GM18499 (cell line): ENCODE measurements at regions not wholly inside any gene's neighbourhood (a gene's known extent, or its start where the extent isn't known, plus 50 kb on each side); places are given as distances from the start of the nearest gene placed in this dataset.
"Not testable (repeated sequence)": the region's sequence is repeated elsewhere in the genome, so short reads cannot be mapped to it uniquely, and the experiment has no call there.

ENCODE experiments used
- ATAC-seq: cut with Tn5 transposase; IDR thresholded peaks from one replicate; pipeline ENCODE4 v1.9.1; 2021; ENCODE audit warnings: moderate number of reproducible peaks; ENCODE audit not compliant: insufficient read depth, unreplicated experiment

DNA sequence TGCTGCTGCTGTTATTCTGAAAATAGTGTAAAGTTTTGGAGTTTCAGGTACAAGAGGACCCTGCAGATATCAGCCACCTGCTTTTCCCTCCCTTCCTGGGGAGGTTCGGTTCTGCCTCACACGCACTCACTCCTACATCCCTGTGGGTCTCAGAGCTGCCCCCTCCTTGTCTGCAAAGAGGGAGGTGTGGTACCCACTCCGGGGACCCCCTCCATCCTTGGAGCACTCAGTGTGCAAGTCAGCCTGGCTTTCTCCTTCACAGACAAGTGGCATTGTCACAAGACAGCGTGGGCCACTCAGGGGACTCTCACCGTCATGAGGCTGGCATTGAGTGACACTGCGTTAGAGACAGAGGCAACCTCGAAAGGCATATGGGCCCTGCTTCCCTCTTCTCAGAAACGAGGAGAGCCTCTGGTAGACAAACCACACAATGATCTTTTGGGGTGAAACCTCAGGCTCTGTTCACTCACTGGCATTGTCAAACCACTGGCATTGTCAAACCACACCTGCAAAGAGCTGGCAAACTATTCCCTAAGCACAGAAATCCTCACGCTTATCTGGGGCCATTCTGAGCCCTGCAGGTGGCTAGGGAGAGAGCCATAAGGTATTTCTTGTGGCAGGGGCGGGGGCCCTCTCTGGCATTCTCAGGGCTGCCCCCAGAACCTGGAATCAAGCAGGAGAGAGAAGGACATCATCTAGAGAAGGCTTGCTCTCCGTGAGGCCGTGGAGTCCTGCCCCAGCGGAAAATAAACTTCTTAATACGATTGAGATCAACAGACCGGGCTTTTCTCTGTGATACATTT lies 285.0 kb downstream of the SHOX start:
- no peak for ATAC-seq

DNA sequence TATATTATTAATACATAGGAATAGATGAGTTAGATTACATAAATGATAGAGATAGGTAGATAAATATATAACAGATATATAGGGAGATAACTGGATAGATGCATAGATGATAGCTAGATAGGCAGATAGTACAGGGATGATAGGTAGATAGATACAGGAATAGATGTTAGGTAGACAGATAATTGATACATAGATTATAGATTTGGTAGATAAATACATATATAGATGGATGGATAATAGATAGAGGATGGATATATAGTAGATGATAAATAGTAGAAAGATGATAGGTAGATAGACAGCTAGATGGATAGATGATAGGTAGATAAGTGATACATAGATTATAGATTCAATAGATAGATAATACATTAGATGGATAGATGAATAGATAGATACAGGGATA lies 283.6 kb downstream of the SHOX start:
- no peak for ATAC-seq

DNA sequence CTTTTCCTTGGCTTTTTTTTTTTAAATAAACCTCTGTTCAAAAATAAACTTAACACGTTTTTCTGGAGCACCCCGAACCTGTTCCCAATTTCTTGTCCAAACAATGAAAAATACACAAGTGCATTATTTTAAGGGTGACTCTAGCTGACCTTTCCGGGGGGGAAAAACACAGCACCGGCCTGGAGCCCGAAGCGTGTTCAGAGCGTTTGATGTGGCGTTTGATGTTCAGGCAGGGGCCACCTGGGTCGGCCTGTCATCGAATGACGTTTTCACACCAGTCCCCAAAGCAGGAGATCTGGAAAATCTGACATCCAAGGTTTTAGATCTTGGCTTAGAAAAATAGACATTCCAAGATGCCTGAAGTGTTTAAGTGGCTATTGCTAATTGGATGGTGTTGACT lies 282.1 kb downstream of the SHOX start:
- ATAC-seq: no peak

DNA sequence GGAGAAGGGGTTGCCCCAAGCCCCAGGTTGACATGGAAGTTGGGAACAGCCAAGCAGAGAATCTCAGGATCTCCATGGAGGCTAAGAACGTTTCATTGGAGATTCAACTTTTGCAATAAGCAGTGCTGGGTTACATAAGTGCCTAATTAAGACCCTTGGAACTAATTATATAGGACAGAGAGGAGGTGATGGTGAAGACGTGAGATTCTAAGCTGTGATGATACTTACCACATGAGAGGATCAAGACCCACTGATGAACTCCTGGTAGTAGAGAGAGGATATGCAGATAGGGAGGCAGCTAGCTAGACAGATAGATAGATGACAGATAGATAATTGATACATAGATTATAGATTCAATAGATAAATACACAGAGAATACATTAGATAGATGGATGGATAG lies 278.5 kb downstream of the SHOX start:
- not testable (repeated sequence) for ATAC-seq

DNA sequence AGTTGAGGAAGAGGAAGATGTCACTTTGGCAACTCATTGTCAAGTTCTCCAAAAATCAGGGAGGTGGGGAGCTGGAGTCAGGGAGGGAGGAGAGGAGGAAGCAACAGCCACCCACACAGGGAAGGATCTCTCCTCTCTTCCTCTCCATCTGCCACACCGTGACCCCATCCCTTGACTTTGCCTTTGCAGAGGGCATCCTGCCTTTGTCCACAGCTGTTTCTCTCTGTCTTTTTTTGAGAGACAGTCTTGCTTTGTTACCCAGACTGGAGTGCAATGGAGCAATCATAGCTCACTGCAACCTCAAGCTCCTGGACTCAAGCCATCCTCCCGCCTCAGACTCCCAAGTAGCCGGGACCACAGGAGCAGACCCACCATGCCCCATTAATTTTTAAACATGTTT lies 276.0 kb downstream of the SHOX start:
- ATAC-seq: no peak

DNA sequence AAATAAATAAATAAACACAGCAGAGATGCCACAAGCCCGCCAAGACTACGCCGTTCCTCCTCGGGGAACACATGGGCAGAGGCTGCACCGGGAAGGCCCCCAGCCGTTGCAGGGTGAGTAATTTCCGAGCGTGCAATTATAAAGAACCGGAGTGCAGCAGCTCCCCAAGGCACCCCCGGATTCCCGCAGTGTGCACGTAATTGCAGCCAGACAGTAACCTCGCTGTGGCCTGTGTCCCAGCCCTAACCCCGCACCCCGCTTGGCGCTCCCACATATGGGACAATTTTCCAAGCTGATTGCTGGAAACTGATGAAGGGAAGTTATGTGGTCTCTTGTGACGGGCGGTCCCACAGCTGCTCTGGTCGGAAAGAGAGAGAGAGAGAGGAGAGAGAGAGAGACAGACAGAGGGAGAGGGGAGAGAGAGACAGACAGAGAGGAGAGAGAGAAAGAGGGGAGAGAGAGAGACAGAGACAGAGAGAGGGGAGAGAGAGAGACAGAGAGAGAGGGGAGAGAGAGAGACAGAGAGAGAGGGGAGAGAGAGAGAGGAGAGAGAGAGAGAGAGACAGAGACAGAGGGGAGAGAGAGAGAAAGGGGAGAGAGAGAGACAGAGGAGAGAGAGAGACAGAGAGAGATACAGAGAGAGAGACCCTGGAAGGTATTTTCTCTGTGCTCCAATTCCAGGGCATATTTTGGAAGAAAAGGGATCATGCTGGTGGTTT lies 275.4 kb downstream of the SHOX start:
- no peak for ATAC-seq

DNA sequence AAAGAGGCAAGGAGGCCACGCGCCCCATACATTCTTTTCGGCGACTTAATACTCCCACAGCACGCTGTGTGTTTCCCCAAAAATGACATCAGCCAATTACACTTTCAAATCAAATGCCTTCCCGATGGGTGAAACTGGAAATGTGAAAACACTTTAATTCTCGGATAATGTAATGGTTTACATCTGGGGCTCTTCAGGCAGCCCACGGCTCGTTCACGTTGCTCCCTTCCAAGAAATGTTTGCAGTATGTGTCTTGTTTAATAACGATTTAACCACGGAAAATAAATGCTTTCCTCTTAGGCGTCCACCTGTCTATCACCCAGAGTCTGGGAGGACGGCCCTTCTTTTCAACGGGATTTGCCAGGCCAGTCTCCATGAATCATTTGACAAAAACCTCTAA lies 272.5 kb downstream of the SHOX start:
- no peak for ATAC-seq

DNA sequence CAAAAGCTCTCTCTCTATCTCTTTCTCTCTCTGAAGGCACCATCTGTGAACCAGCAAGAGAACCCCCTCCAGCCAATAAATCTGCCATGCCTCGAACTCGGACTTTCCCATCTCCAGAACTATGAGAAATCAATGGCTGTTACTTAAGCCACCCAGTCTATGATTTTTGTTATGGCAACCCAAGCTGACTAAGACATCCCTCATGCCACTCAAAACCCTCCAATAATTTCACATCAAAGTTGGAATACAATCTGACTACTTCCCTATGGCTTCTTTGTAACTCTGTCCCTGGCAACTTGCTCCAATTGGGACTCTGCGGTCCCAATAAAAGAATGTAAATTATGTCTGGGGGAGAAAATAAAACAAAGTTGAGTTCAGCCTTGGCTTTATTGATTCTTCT lies 265.7 kb downstream of the SHOX start:
- no peak for ATAC-seq

DNA sequence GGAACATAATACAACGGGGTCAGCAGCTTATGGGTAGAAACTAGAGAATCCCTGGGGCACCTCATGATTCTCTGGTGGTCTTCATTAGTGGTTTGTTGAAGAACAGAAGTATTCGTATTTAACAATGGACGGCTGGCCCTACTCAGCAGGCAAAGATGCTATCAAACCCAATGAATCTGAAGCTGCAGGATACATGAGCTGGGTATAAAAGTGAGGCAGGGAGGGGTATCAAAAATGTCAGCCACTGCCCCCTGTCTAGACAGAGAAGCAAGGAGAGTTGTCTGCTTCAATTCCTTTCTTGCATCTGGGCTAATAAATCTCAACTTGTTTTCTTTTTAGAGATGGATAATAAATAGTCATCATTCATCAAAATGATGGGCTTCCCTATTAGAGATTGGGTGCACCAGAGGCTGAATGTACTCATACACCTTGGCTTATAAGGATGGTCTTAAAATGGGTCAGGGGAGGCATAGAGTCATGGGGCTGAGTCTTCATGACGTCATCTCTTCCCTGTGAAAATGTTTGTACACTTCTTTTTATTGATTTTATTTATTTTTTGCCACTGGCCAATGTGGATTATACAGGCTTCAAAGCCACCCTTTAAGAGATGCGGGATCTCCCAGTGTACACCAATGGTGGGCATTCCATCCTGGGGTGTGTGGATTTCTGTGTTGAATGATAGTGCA lies 259.5 kb downstream of the SHOX start:
- no peak for ATAC-seq

DNA sequence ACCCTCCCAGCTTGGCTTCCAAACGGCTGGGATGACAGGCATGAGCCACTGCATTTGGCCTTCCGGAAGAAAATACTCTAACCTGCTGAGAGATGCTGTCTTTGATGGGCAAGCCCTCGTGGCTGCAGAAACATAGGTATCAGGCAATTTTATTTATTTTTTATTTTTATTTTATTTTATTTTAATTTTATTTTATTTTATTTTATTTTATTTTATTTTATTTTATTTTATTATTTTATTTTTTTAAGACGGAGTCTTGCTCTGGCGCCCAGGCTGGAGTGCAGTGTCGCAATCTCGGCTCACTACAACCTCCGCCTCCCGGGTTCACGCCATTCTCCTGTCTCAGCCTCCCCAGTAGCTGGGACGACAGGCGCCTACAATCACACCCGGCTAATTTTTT lies 257.1 kb downstream of the SHOX start:
- not testable (repeated sequence) for ATAC-seq

DNA sequence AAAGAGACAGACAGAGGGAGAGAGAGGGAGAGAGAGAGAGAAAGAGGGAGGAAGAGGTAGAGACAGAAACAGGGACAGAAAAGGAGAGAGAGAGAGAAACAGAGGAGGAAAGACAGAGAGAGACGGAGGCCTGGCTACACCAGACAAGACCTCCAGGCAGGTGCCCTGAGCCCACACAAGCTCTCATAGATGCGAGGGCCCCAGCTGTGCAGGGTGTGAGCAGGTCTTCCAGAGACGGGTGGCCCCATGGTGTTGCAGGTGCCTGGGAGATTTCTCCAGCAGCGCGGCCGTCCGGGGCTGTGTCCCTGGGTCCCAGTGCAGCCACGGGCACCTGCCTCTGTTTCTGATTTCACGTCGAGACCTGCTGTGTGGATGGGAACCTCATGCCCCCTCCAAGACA lies 253.0 kb downstream of the SHOX start:
- no peak for ATAC-seq

DNA sequence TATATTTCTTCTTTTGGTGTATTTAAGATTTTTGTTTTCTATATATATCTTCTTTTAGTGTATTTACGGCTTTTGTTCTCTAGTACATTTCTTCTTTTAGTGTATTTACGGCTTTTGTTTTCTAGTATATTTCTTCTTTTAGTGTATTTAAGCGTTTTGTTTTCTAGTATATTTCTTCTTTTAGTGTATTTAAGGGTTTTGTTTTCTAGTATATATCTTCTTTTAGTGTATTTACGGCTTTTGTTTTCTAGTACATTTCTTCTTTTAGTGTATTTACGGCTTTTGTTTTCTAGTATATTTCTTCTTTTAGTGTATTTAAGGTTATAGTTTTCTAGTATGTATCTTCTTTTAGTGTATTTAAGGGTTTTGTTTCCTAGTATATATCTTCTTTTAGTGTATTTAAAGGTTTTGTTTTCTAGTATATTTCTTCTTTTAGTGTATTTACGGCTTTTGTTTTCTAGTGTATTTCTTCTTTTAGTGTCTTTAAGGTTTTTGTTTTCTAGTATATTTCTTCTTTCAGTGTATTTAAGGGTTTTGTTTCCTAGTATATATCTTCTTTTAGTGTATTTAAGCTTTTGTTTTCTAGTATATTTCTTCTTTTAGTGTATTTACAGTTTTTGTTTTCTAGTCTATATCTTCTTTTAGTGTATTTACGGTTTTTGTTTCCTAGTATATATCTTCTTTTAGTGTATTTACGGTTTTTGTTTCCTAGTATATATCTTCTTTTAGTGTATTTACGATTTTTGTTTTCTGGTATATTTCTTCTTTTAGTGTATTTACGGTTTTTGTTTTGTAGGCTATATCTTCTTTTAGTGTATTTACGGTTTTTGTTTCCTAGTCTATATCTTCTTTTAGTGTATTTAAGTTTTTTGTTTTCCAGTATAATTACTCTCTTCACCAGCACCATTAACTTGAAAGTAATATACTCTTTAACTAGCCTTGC lies 249.4 kb downstream of the SHOX start:
- not testable (repeated sequence) for ATAC-seq

DNA sequence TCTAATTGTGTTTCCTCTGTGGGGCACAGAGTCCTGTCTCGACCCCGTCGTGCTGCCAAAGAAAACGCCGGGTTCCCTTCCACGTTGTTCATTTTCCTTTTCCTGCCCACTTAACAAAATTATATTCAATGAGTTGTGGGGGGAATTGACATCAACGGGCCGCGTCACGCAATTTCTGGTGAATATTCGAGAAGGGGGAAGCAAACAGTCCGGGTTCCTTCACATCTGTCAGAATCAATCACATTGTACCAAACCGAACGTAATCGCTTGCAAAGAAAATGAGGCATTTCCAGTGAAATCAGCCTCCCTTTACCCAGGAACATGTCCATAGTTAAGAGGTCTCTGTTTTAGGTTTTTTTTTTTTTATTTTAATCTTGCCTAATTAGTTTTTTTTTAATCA lies 243.5 kb downstream of the SHOX start:
- no peak for ATAC-seq

DNA sequence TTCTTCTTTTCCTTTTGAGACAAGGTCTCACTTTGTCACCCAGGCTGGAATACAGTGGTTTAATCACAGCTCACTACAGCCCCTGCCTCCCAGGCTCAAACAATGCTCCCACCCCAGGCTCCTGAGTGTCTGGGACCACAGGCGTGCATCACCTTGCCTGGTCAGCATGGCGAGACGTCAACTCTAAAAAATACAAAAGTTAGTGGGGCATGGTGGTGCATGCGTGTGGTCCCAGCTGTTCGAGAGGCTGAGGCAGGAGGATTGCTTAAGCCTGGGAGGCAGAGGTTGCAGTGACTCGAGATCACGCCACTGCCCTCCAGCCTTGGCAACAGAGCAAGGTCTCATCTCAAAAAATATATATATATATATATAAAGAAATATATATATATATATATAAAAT lies 242.4 kb downstream of the SHOX start:
- no peak for ATAC-seq

DNA sequence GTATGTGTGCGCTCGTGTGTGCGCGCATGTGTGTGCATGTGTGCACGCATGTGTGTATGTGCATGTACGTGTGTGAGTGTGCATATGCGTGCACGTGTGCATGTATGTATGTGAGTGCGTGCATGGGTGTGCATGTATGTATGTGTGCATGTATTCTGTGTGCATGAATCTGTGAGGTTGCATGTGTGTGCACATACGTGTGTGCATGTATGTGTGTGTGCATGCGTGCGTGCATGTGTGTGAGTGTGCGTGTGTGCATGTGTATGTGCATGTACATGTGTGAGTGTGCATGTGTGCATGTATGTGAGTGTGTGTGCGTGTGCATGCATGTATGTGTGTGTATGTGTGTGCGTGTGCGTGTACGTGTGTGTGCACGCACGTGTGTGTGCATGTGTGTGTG lies 241.5 kb downstream of the SHOX start:
- no peak for ATAC-seq

DNA sequence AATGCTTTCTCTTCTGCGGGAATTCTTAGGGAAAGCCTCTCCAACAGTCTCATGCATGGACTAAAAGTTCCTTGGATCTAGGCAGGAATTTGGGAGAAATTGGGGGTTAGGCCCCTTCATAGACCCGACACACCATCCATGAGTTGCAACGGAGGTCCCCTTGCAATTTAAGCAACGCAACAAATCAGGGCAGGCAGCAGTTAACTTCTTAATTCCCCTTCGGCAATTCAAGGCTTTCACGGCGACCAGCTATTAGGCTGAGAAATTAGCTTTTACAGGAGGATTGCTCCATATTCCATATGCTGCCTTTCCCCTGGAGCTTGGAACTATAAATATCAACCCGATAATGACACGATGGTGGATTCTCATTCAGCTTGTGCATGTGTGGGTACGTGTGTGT lies 241.0 kb downstream of the SHOX start:
- ATAC-seq: no peak

DNA sequence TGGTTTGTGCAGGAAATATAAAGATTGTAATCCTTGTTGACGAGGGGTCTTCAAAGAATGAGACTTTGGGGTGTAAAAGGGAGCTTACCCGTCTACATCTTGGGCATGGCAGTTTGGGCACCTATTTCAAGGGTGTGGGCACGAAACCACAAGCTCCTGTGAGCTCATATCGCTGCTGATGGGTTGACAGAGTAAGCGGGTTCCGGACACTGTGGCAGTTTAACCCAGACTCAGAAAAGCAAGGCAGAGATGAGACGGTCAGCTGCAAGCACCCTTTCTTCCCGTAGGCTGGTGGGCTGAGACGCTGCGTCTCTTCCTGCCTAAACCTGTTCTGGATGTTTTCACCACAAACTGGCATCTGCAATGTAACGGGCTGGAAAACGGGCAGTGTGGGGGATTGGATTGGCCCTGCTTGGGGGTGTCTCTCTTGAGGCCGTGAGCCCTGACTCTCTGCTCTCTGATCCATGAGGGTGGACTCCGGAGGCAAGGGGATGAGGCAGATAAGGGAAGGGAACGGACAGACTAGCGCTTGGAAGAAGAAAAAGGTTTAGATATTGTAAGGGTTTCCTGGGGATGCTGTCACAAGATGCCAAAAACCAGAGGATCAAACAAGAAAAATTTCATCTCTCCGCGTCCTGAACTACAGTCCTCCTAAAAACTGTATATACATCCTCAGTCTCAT lies 237.5 kb downstream of the SHOX start:
- no peak for ATAC-seq

DNA sequence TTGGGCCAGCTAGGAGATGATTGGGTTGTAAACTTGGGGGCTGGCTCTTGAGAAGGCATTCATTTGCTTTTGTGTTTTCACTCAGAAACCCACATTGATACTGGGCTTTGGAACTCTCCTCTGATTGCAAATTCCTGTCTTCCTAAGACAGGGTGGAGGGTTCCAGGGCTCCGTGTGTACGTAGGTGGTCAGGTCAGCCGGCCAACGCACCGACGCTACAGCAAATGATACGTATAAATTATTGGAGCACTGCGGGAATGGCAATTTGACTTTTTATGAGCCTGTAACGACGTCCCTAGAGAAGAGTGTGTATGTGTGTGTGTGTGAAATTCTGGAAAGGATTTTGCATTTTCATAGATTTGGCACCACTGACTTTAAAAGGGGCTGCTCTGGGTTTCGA lies 236.9 kb downstream of the SHOX start:
- ATAC-seq: no peak

DNA sequence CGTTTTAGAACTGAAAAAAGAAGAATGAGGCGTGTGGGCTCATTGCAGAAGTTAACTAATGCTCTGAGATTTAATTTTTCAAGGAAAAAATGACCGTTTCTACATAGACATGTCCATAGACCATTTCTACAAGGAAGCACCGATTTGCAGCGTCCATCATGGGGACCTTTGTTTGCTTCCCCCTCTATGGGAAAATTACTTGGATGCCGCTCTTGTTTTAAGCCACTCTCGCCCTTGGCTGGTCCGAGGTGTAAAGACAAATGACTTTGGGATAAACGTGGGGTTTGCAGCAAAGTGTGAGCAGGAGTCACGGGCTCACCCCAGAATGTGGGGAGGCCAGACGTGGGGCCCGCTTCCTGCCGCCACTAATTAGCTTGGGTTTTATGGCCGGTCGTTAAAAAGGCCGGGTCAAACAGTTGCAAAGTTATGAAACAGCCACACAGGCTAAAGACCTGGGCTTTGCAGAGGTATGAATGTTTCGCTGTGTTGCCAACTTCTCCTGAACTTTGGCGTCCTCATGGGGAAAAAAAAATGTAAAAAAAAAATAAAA lies 235.9 kb downstream of the SHOX start:
- no peak for ATAC-seq
